ENCODE measurements at regions not wholly inside any gene's neighbourhood (a gene's known extent, or its start where the extent isn't known, plus 50 kb on each side); places are given as distances from the start of the nearest gene placed in this dataset.

GRCh38 chr9:94472806-94473360 lies 82.0 kb upstream of the PCAT7 start:
- no peaks in the 10 kb centered on the region for H3K79me2 ChIP-seq (ENCODE audit: control insufficient read depth, insufficient read depth, low read length)
- dilution Hi-C loops (cut with MboI; ENCODE audit: extremely low pct_ligation_motif_present, low sequenced_read_pairs): no loop called here
- H3K9me1 ChIP-seq (ENCODE audit: control insufficient read depth, extremely low read depth, insufficient read depth, low read length): no peaks in the 10 kb centered on the region
- H3K27ac ChIP-seq (ENCODE audit: control insufficient read depth, insufficient read depth, low read length): no peak overlapping the region
- no peak overlapping the region for H3K4me3 ChIP-seq (ENCODE audit: control insufficient read depth in 2 of 3, extremely low read depth in 1 of 3, insufficient read depth in 2 of 3, low read depth in 1 of 3, low read length in 3 of 3)
- FAIRE-seq (no peak), DNase-seq (ENCODE audit: low read depth, low spot score) (no peak)
- H3K4me2 ChIP-seq (ENCODE audit: control insufficient read depth, extremely low read depth, insufficient read depth, low read depth, low read length): no peak overlapping the region
- no peak overlapping the region for H3K9ac ChIP-seq (ENCODE audit: control insufficient read depth, extremely low read depth, insufficient read depth, low read length)
- H3K27me3 ChIP-seq (ENCODE audit: control insufficient read depth, extremely low read depth, insufficient read depth, low read length): no peaks in the 10 kb centered on the region
- no peaks in the 10 kb centered on the region for H3K4me1 ChIP-seq (ENCODE audit: control insufficient read depth, extremely low read depth, insufficient read depth, low read length)
- H2AFZ ChIP-seq (ENCODE audit: control insufficient read depth, low read length): no peak overlapping the region
- no peaks in the 10 kb centered on the region for H4K20me1 ChIP-seq (ENCODE audit: control insufficient read depth, extremely low read depth, insufficient read depth, low read length)
- no peaks in the 10 kb centered on the region for H3K9me3 ChIP-seq (ENCODE audit: control insufficient read depth, low read depth, low read length)
- no peaks in the 10 kb centered on the region for H3K36me3 ChIP-seq (ENCODE audit: control insufficient read depth in 2 of 2, extremely low read depth in 1 of 2, insufficient read depth in 2 of 2, low read length in 2 of 2)
- no peak for TF ChIP-seq EZH2 (IDR thresholded peaks at IDR 0.05; ENCODE audit: low read length)
- TF ChIP-seq CTCF (optimal IDR thresholded peaks at IDR 0.05 in 1 of 3, IDR thresholded peaks at IDR 0.05 in 1 of 3, conservative IDR thresholded peaks at IDR 0.05 in 1 of 3; ENCODE audit: extremely low read depth in 1 of 3, insufficient read depth in 2 of 3, low read length in 3 of 3): no peak

- TF ChIP-seq EZH2 (IDR thresholded peaks at IDR 0.05; ENCODE audit: low read length) (no peak), CTCF (optimal IDR thresholded peaks at IDR 0.05 in 1 of 3, IDR thresholded peaks at IDR 0.05 in 1 of 3, conservative IDR thresholded peaks at IDR 0.05 in 1 of 3; ENCODE audit: extremely low read depth in 1 of 3, insufficient read depth in 2 of 3, low read length in 3 of 3) (no peak)
- Histone ChIP-seq H3K9me3 (ENCODE audit: control insufficient read depth, low read depth, low read length) (no peaks in the 10 kb centered on the region), H3K27ac (ENCODE audit: control insufficient read depth, insufficient read depth, low read length) (no peak overlapping the region), H3K79me2 (ENCODE audit: control insufficient read depth, insufficient read depth, low read length) (no peaks in the 10 kb centered on the region), H3K36me3 (ENCODE audit: control insufficient read depth in 2 of 2, extremely low read depth in 1 of 2, insufficient read depth in 2 of 2, low read length in 2 of 2) (no peaks in the 10 kb centered on the region), H3K4me2 (ENCODE audit: control insufficient read depth, extremely low read depth, insufficient read depth, low read depth, low read length) (no peak overlapping the region), H3K27me3 (ENCODE audit: control insufficient read depth, extremely low read depth, insufficient read depth, low read length) (no peaks in the 10 kb centered on the region), H3K9ac (ENCODE audit: control insufficient read depth, extremely low read depth, insufficient read depth, low read length) (no peak overlapping the region), H2AFZ (ENCODE audit: control insufficient read depth, low read length) (no peak overlapping the region), H3K4me1 (ENCODE audit: control insufficient read depth, extremely low read depth, insufficient read depth, low read length) (no peaks in the 10 kb centered on the region), H3K9me1 (ENCODE audit: control insufficient read depth, extremely low read depth, insufficient read depth, low read length) (no peaks in the 10 kb centered on the region), H4K20me1 (ENCODE audit: control insufficient read depth, extremely low read depth, insufficient read depth, low read length) (no peaks in the 10 kb centered on the region), H3K4me3 (ENCODE audit: control insufficient read depth in 2 of 3, extremely low read depth in 1 of 3, insufficient read depth in 2 of 3, low read depth in 1 of 3, low read length in 3 of 3) (no peak overlapping the region)
- dilution Hi-C loops (cut with MboI; ENCODE audit: extremely low pct_ligation_motif_present, low sequenced_read_pairs): no loop called here
- no peak for DNase-seq (ENCODE audit: low read depth, low spot score)
- FAIRE-seq: no peak
These were observed 75.8 kb upstream of the PCAT7 start for GRCh38 chr9:94478755-94479730.

Measured in keratinocyte (primary cell).